GM18511 (cell line): ENCODE measurements at regions not wholly inside any gene's neighbourhood (a gene's known extent, or its start where the extent isn't known, plus 50 kb on each side); places are given as distances from the start of the nearest gene placed in this dataset.
"Not testable (repeated sequence)": the region's sequence is repeated elsewhere in the genome, so short reads cannot be mapped to it uniquely, and the experiment has no call there.

Source experiments
- ATAC-seq: cut with Tn5 transposase; IDR thresholded peaks from one replicate; pipeline ENCODE4 v1.9.1; 2021; ENCODE audit warnings: mild to moderate bottlenecking, moderate library complexity; ENCODE audit not compliant: unreplicated experiment

DNA sequence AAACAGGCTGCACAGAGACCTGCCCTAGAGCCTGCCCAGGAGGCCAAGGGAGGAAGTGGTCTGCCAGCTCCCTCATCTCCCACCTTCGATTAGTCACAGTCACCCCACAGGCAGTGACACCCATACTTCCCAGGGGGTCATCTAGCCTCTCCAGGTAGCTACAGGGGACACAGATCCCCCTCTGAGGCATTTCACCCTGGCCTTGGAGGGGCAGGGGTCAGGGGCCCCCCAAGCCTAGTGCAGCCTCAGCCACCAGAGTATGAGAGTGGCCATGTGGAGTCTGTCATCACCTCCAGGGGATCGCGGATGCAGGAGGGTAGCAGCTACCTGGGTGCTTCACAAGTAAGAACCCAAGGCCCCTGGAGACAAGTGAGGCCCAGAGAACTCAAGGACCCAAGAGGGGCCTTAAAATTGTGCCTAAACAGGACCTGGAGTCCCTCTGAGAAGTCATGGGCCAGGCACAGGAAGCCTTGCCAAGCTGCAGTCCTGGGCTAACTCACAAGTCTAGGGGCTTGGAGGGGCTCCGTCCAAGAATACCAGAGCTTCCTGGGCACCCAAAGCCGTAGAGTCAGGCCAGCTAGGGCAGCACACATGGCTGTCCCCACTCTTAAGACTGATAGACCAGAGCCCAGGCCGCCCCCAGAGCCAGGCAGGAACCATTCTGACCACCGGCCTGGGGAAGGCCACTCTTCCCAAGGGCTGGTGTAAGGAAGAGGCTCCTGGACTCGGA is 354.3 kb upstream of the ID2 start:
- no peak for ATAC-seq

DNA sequence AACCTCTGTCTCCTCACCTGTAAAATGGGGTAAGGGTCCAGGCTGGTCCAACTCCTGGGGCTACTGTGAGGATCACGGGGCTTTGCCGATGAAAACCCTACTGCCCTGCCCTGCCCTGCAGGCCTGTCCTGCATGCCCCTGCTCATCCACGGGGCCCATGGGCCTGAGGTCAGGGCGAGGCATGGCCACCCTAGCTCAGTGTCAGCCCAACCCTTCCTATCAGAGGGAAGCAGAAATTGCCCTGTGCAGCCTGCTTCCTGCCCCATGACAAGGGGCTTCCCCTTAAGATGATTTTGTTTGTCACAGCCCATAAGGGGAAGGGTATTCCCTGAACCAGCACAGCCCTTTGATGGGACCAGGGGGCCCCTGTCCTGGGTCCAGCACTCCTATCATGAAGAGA is 353.6 kb upstream of the ID2 start:
- ATAC-seq = no peak

- no peak for ATAC-seq
Measured at GRCh38 chr2:8329660-8330622, 351.9 kb upstream of the ID2 start.

- ATAC-seq = no peak
Measured at GRCh38 chr2:8331068-8331467, 350.8 kb upstream of the ID2 start.

GRCh38 chr2:8332646-8333045 is 349.2 kb upstream of the ID2 start:
- no peak for ATAC-seq

GRCh38 chr2:8333177-8333831 is 348.6 kb upstream of the ID2 start:
- no peak for ATAC-seq

DNA sequence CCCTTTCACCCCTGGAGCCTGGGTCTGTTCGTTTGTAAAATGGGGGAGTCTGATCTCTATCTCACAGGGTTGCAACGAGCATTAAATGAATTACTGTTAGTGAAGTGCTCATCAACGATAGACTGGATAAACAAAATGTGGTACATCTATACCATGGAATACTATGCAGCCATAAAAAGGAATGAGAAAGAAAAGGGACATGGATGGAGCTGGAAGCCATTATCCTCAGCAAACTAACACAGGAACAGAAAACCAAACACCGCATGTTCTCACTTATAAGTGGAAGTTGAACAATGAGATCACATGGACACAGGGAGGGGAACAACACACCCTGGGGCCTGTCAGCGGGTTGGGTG is 348.0 kb upstream of the ID2 start:
- not testable (repeated sequence) for ATAC-seq

GRCh38 chr2:8334866-8335325 is 347.0 kb upstream of the ID2 start:
- ATAC-seq = no peak

GRCh38 chr2:8335801-8336200 is 346.1 kb upstream of the ID2 start:
- ATAC-seq = no peak

DNA sequence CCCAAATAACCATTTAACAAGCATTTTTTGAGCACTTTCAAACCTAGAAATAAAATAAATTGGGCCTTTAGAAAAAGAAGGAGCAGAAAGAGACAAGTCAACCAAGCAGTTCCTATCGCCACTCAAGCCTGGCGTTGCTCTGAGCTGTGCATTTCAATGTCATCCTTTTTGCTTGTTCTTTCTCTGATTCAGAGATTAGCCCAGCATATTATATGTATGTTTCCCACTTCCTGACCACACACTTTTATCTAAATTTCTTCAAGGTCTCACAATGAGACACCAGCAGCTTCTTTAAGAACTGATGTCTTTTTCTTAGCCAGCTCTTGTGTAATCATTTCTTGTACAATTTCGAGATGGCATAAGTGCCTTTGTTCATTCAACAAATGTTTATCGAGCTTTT is 344.5 kb upstream of the ID2 start:
- no peak for ATAC-seq

- ATAC-seq = no peak
Measured at GRCh38 chr2:8342407-8342806, 339.4 kb upstream of the ID2 start.

DNA sequence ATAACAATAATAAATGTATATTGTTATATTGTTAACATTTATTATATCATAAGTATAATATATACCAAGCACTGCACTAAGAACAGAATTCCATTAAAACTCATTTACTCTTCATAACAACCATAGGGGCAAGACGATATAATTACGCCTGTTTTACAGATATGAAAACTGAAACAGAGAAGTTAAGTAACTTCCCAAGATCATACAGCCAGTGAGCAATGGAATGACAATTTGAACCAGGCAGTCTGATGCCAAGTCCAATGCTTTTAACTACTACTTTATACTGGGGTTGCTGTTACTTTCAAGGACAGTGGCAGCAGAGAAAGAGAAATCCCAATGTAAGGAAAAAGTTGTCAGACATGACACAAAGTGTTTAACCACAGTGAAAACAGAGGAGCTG is 338.8 kb upstream of the ID2 start:
- ATAC-seq = no peak

DNA sequence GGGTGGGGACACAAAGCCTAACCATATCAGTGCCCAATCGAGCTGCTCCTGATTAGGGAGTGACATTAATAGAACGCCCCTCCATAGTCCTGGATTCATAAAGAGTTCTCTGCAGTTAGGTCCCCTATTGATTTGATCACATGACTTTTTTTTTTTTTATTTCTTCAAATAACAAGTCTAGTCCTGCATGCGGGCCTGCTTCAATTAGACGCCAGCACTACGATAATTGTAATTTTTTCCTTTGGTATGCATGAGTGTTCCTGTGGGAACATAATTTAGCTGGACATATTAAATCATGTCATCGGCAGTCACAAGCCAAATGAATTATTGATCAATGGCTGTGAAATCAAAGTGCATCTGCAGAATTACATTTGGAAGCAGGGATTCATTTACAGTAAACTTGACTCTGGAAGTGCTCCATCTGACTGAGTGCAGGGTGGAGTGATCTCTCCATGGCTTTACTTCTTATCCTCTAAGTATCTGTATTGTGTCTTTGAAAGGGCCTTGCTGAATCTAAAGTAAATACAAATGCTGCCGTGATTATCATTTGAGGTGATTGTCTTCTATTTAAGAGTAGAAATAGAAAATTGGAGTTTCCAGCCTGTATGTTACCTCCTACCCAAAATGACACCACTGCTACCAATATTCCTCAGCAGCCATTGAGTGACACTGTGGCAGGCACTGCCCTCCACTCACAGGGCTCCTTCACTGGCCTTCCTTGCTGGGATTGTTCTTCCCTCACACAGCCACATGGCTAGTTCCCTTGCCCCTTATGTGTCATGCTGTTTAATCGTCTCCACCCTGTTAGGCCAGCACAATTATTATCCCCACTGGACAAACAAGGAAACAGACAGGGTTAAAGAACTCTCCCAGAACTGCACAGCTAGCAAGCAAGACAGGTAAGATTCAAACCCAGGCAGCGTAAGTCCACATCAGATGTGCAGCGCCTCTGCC is 337.4 kb upstream of the ID2 start:
- no peak for ATAC-seq

- no peak for ATAC-seq
Measured at GRCh38 chr2:8345200-8345599, 336.7 kb upstream of the ID2 start.

DNA sequence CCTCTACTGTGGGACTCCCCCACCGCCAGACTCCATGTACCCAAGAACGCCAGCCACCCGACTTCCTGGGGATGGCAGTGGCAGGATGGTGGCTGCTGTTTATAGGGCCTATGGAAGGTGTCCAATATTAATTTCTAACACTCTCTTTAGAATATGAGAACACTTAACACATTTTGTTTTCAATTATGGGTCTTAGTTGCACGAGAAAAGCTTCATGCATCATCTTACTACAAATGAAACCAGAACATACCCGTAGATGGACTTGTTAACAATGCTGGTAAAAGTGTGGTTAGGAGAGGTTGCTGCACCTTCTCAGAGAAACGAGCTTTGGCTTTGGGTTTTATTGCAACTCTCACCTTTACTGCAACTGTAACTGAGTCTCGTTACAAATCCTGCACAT is 335.6 kb upstream of the ID2 start:
- ATAC-seq = no peak

DNA sequence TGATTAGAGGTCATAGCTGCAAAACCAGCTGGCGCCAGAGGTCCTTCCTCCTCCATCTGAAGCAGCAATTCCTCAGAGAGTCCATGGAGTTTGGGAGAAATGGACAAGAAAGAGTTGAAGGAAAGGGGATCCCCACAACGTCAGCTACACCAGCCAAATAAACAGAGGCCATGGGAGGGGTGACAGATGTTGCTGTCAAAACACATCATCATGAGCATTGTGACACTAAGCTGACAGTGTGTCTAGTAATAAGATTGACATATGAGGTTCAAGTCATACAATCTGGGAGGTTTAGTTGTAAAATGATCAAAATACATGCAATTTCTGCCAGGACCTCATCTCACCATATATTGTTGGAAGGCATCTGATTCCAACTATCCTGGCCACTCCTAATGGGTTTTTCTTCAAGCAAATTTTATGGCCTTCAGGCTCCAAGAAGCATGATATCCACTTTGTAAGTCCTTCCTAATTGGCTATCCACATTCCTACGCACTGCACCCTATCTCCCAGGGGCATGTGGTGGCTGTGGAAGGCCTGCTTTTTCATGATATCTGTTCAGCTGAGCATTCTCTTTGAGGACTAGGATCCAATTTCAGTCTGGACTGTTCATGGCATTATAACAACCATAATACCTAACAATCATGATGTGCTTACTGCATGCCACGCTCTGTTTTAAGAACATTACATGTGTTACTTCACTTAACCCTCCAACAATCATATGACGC is 335.0 kb upstream of the ID2 start:
- ATAC-seq = no peak

DNA sequence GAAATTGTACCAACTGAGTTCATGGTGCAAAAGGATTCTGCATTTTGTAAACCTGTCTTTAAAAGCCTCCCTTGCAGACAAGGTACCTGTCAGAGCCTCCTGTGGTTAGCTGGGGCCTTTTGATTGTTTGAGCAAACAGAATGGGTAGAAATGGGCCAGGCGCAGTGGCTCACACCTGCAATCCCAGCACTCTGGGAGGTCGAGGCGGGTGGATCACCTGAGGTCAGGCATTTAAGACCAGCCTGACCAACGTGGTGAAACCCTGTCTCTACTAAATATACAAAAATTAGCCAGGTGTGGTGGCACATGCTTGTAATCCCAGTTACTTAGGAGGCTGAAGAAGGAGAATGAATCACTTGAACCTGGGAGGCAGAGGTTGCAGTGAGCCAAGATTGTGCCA is 332.9 kb upstream of the ID2 start:
- ATAC-seq = not testable (repeated sequence)

DNA sequence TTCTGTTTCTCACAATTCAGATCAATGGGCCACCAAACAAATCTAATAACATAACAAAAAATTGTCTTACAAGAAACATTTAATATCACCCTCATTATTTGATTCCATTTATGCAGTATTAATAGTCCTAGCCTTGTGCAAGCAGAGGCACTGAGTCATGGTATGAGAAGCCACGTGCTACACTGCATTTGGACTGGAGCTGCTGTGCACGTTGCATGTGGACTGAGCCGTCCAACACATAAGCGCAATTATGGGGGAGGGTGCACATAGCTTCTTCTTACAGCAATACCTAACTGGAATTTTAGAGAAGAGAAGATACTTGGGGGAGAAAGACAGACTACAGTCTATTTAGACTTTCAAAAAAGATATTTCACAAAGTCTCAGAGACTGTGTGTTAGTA is 329.6 kb upstream of the ID2 start:
- ATAC-seq = no peak

DNA sequence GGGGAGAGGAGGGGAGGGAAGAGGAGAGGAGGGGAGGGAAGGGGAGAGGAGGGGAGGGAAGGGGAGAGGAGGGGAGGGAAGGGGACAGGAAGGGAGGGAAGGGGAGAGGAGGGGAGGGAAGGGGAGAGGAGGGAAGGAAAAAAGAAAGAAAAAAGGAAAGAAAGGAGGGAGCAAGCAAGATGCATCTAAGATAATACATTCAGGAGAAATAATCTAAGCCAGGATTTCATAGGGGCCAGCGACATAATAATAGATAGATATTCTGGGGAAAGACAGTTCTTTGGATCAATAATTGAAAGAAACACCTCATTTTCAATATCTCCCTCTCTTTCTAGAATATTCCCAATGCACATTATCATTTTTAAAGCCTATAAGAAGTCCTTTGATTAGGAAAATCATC is 328.9 kb upstream of the ID2 start:
- no peak for ATAC-seq
